Occipital lobe (tissue), 1 donor: ENCODE measurements at regions not wholly inside any gene's neighbourhood (a gene's known extent, or its start where the extent isn't known, plus 50 kb on each side); places are given as distances from the start of the nearest gene placed in this dataset.

Experiments
- DNase-seq: peaks from one replicate; lab custom pipeline; 2025; lab: John Stamatoyannopoulos, UW

DNA sequence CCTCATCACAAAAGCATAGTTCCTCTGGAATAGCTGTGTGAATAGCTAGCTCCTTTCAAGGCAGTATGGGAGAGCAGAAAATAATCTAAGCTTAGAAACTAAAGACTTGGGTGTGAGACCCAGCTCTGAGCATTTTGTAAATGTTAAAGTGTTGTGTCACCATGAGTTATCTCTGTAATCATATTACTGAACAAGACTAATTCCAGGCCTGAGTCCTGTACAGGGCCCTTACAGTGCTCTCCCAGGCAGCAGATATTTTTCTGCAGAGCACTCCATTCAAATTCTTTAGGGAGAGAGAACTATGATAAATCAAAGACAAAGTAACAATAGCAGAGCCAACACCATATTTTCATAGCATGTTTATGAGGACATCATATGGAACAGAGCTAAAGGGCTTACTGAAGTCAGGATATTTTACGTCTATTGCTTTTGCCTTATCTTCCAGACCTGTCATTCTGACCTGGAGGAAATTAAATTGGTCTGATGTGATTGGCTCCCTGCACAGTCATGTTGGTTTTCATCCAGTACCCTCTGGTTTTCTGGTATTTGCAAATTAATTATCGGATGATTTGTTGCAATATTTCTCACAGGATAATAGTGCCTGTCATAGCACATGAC, 172.6 kb upstream of the PPP2R3A start:
- DNase-seq = no peak

DNA sequence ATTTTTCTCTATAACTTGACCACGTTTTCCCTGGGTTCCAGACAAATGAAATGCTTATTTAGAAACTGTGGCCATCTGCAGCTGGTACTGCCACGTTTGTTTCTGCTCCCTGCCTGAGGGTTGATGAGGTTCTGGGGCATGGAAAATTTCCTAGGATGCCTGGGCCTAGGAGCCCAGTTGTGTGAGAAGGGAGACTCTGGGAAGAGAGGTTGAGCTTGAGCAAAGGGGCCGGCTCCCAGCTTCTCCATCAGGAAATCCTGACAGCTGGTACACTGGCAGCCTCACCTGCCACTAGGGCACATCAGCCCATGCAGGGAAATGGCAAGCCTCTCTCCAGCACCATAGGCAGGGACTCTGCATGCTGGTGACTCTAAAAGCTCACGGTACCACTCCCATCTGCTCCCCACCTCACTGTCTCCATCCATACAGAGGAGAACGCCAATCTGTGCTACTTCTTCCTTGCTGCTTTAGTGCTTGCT, 165.4 kb upstream of the PPP2R3A start:
- DNase-seq = no peak

DNA sequence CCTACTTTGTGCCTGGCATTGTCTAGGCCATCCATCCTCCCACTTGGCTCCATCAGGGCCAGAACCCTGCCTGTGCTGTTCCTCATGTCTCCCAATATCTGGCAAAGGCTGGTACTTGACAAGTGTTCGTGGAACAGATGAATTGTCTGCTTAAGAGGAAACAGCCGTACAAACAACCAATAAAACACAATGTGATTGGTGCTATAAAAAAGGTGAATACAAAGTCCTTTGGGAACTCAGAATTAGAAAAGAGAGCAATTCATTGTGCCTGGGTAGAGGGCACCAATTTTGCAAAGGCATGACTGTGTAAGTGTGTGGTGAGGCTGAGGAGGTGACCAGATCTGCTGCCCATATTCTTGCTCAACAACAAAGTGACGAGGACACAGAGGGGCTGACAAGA, 164.5 kb upstream of the PPP2R3A start:
- no peak for DNase-seq

DNA sequence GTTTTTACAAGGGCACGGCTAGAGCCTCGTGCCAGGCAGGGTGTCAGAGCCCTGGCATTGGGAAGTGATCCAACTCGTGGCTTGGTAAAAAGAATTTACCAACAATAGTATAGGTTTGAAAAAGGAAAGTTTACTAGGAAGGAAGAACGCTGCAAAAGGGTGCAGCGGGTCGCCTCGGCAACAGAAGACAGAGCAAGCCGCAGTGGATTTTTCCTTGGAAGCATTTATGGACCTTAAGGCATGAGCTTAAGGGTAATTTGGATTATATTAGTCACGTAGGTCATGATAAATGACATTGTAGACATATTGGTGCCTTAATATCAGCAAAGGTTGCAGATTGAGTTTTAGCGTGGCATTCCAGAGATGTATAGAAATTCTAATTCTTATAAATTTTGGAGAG, 163.4 kb upstream of the PPP2R3A start:
- DNase-seq = no peak

DNA sequence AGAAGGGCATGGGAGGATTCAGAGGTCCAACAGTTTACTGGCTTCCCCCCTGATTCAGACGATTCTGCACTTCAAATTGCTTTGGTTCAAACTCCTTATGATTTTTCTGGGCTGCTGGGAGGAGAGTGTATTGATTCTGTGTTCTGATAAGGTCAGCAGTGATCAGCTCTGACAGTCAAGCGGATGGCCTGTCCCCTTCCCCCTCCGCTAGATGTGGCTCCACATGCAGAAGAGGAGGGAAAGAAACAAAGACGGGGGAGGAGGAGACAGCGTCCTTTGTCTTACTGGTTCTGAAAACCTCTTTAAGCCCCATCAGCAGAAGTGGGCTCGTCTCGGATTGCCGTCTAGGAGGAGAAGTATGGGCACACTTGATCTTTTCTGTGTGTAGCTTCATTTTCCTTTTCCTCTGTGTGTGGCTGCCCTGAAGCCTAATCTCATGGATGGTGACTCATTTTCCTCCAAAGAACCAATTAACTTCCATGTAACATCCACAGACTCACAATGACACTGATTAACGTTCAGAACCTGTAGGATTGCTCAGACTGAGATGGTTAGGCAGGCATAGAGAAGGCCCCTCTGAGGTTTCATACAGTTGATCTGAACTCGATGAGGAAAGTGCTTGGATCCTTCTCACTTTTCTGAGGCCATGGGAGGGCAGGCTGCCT, 162.4 kb upstream of the PPP2R3A start:
- no peak for DNase-seq

DNA sequence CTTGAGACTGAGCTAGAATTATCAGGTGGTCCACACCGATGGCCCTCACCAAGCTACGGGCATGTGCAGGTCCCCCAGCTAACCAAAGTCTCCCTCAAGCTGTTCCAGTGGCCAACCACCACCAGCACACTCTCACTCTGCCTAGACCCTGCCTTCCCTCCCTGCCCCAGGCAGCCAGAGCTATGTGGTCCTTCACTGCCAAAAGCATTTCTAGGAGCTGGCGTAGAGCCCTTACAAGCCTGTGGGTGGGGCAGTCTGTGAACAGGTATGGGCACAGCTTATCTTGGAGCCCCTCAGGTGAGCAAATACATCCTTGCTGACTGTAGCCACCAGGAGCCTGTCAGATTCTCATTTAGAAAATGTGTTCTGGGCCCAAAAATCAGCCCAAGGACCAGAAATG, 159.8 kb upstream of the PPP2R3A start:
- DNase-seq = no peak

DNA sequence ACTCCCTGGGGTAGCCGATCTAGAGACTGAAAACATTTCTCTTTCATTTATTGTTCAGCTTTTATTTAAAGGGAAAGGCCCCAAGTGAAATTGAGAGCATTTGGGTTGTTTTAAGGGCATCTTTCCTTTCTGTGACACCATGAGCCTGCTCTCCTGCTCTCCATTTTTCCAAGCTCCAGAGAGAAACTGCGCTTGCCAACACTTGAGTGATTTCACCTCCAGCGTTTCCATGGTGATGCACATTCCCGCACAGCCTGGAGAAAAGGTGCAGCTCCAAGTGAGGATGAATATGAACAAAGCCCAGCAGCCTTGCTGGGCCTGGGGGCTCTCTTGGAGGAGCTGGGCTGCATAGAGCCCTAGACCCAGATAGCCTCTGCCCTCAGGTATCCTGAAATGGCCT, 159.2 kb upstream of the PPP2R3A start:
- DNase-seq = peak; percentile 37

DNA sequence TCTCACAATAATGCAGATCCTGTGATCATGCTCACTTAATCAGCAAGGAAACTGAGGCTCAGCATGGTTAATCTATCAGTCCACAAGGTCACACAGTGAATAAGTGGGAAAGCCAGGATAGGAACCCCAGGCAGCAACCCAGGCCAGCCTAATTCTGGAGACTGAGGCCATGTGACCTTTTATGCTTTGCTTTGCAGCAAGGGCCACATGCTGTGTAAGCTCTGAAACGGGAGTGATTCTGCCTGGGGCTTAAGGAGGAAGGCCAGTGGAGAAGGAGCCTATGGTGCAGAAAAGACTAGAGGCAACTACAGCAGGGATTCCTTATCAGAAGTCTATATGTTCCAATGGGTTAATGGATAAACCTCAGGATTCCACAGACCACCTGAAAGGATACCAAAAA, 157.6 kb upstream of the PPP2R3A start:
- no peak for DNase-seq

DNA sequence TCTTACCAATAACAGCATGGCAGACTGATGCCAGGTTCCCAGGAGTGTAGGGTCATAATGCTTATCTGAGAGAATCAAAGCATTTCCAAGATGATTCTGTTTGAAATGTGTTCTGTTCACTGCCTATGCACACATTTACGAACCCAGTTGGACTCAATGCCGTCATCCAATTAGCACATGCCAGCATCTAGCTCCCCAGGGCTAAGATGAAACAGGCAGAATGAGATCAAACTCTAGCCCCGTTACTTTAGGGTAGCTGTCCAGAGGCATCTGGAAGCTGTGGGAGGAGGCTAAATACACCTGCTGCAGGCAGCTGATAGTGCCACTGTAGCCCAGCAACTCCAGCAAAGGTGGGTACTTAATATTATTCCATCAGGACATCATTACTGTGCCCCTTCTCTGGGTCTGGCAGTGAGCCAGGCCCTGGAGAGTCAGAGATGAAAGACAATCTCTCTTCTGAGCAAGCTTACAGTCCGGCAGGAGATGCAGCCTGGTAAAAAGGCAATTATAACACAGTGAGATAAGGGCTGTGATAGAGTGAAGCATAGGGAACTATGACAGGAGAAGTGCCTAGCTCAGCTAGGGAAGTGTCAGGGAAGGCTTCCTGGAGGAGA, 156.4 kb upstream of the PPP2R3A start:
- no peak for DNase-seq

DNA sequence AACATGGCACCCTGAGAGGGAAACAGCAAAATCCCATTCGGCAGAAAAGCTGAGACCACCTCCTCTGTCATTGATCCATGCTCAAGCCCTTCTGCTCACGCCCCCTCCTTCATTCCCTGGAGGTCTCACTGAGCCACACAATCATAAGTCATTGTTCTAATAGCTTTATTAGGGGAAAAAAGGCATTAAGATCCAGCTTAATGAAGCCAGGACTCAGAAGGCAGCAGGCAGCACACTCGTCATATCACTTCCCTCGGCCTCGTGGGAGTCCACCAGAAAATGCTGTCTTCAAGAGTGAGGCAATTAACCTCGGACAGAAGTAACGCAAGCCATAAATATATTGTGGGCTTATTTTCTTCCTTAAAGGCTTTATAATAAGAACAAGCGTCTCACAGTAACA, 153.9 kb upstream of the PPP2R3A start:
- no peak for DNase-seq

DNA sequence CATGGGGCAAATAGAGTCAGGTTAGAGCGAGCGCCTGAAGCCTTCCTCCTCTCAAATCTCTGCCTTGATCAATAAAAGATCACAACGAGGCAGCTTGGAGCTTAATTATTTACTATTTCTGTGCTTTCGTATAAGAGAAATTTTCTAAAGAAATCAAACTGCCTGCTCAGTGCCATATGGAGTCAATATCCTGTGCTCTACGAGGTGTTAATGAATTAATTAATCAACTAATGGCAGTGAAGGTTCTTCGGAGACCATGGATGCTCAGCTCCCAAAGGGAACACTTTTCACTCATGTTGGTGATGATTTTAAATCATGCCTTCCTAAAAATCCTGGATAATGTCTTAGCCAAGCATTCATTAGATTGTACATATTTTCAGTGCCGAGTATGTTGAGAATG, 153.5 kb upstream of the PPP2R3A start:
- DNase-seq = no peak

DNA sequence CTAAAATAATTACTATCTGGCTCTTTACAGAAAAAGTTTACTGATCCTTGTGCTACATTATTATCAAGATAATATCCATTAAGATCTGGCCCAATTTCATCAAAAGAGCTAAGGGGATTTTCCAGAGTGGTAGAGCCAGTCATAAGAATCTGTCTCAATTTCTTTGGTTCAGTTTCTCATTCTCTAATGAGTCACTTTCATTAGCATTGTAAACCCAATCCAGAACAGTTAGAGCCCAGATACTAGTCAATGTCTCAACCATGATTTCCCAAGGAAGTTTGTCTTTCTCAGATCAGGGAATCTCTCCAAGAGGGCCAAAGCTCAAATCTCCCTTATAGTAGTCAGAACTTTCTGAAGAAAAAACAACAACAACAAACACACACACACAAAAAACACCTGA, 131.1 kb upstream of the PPP2R3A start:
- no peak for DNase-seq

DNA sequence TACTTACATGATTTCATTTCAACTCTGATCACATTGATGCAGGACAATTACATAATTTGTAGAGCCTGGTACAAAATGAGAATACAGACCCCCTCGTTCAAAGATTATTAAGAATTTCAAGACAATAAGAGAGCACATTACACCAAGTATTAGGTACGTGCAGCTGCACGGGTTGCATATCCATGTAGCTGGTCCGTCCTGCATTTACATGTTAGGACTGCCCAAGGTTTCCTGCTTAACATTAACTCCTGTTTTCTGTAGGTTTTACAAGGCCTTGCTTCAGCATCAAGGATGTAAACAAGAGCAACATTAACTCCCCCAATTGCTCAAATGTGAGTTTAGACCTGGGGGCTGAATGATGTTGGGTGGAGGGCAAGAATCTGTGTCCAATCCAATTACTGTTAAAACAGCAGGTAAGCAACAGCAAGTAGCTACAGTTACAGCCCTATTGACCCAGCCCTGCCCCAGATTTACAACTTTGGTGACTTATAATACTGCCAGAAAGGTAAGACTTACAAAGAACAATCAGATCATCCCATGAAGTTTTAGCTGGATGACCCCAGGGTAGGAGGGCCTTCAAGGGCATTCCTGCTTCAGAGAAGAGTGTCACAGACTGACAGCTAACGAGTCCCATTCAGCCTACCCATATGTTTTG, 127.4 kb upstream of the PPP2R3A start:
- no peak for DNase-seq

DNA sequence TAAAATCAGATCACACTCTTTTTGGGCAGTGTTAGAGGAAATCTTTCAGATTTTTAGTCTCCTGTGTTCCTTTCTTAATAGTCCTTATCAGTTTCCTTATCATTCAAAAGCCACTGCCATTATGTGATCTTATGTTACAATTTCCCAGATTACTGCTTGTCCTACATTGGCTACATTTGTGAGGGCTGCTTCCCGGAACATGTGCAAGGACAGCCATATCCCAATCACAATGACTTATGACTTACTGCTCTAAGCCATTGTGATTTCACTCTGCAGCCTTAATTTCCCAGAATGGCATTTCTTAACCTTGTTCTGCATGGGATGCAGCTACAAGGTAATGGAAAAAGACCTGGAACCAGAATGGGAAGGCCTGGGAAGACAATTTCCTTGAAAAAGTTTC, 125.1 kb upstream of the PPP2R3A start:
- DNase-seq = no peak

DNA sequence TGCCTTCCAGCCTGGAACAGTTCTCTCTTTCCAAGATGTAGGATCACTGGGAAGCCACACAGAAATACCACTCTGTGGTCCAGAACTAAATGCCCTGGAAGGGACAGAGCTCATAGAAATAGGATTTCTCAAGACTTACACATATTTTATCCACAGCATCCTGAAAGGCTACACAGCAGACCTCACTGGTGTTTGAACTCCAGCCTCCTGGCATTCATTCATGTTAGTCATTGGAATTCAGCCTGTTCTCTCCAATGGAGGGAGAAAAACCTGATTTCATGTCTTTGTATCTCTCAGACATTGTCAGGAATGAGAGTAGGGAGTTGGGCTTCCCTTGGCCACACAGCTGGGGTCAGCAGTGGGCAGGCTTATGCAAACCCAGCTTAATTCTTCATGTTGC, 121.1 kb upstream of the PPP2R3A start:
- DNase-seq = no peak

DNA sequence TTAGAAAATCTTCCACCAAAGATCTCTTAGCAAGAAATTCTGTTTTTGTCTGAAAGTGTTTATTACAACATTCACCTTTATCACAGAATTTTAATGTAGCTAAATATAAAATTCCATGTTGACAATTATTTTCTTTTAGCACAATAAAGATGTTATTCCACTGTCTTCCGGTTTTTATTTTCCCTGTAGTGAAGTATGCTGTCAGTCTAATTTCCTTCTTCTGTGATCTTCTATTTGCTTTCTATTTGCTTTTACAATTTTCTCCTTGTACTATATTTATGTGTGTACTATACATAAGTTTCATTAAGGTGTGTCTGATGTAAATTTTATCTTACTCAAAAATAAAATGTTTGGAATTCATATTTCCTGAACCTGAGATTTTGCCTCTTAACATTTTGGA, 117.5 kb upstream of the PPP2R3A start:
- DNase-seq = no peak

DNA sequence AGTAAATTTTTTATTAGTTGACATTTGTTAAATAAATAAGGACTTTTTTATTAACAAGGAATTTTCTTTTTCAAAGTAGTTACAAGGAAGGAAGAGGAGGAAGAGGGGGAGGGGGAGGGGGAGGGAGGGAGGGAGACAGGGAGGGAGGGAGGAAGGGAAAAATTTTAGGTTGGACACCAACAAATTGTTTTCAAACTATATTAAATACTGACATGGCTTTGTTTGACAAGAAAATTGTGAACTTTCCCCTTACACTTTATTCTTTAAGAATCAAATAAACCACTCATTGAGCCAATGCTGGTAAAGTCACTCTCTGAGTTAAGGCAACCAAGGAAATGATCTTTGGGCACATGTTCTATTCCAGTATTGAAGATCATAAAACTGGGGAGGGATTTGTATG, 115.7 kb upstream of the PPP2R3A start:
- DNase-seq = no peak

DNA sequence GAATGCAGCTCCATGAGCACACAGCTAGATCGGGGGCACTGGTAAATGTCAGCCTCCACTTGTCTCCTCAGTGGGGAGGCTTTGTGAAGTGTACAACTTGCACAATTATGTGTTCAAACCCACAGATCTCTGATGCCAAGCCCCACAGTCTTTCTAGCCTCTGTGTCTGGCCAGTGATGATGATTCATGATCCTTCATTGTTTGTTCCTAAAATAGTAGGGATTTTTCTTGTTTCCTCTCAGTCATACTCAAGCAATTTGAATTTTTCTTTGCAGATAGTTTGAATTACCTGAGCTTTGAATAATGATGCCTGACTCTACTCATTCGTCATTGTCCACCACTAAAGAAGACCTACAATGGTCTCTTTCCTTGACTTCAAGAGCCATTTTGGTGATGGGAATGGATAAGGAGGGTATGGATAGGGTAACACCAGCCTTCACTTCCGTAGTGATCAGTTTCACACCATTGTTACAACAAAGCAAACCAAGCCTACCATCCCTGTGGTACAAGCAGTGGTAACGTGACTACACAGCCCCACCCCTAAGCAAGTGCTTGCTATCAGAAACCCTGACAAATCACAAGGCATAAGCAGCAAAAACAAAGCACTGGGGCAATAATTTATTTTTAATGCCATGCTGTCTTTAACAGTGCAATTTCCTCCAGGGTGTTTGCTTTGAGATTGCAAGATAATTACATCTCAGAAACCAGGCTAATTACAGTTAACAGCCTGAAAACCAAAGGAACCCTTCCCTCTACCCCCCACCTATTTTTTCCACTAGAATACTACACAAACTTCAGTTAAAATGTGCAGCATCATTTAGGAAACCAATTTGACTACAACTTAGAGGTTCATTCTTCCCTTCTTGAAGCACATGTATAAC, 114.1 kb upstream of the PPP2R3A start:
- DNase-seq = no peak

DNA sequence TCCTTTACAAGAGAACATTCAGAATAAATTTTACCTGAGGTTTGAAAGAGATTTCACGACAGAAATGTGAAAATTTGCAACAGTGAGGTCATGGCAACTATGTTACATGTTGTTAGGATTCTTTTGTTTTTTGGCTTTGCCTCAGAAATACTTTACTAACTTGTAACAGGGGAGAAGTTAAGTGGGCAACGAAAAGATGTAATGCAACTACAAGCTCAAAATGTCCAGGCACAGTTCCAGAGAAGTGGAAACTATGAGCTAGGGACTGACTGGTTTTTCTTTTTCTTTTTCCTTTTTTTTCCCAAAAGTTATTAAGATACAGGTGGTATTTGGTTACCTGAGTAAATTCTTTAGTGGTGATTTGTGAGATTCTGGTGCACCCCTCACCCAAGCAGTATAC, 111.5 kb upstream of the PPP2R3A start:
- no peak for DNase-seq

DNA sequence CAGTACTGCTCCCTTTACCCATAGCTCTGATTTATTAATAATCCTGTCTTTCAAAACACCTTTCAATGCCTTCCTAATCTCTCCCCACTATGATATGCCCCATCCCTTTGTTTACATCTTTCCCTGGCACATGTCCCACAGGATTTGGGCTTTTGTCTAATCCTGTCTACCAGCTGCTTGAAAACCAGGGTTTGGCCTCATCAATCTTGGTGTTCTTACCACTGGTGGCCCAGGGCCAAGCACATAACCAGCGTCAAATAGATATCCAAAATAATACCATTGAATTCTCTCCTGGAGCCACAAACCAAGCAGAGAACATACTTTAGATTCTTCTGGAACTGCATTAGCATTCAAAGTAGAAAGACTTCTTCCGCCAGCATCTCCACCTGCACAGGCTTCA, 104.8 kb upstream of the PPP2R3A start:
- DNase-seq = no peak

DNA sequence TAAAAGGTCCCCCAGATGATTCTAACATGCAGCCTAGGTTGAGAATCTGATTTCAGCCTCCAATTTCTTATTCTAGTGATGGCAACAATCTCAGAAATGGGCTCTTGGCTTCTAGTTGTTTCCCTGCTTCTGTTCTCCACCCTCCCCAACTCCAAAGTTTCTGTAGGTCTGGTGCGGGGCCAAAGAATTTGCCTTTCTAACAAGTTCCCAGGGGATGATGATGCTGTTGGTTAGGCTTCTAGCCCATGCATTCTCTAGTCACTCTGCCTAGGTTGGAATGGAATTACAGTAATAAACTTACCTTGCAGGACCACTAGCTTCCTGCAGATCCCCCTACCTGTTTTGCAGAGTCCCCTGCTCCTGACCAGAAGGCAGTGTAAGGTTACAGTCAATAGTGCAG, 103.2 kb upstream of the PPP2R3A start:
- DNase-seq = no peak

DNA sequence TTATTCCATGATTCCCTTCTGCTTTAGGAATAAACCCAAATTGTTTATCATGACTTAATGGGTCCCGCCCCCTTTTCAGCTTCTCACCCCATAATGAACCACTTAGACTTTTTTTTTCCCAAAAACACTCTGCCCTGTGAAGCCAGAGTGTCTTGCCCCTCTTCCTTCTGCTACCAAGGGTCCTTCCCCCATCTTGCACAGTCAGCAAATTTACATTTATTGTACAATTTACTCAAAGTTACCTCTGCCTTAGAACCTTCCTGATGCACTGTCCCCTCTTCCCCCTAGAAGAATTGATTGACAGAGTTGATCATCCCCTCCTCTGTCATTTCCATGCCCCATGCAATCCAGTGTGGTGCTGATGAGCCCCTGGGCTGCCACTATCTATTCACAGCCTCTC, 101.5 kb upstream of the PPP2R3A start:
- no peak for DNase-seq
